Panc1 (cell line): ENCODE measurements at regions not wholly inside any gene's neighbourhood (a gene's known extent, or its start where the extent isn't known, plus 50 kb on each side); places are given as distances from the start of the nearest gene placed in this dataset.

Source experiments
- ATAC-seq: fragments of 200-7000 bp; cut with Tn5 transposase; 2 replicates; pipeline ENCODE4 v1.9.1; 2020; ENCODE audit warnings: mild to moderate bottlenecking, moderate library complexity
- BruUV-seq: library from RNA; stranded (reverse); fragments of 400-500 nt; replicated peaks from 2 replicates; lab custom pipeline; 2021; lab: Mats Ljungman, UMichigan
- CTCF ChIA-PET: fragments of 300-600 bp; sonication (Branson Sonifier 250); formaldehyde crosslinking; loops from one replicate; lab custom pipeline; 2022; ENCODE audit warnings: antibody characterized with exemption; lab: Charles Lee
- POLR2A ChIA-PET: fragments of 300-600 bp; sonication (Branson Sonifier 250); formaldehyde crosslinking; loops from one replicate; lab custom pipeline; 2022; ENCODE audit warnings: antibody characterized with exemption; lab: Charles Lee
- DNase-seq: peaks from one replicate; pipeline ENCODE4 v3.0.0-alpha.2; 2010; ENCODE audit warnings: low read depth, low spot score
- H3K27ac ChIP-seq: 2 replicates; pipeline ENCODE4 v1.5.1; 2011; ENCODE audit warnings: mild to moderate bottlenecking, low read length, inconsistent platforms
- H3K27me3 ChIP-seq: fragments of 200-500 bp; sonication (Bioruptor generic); 2 replicates; pipeline ENCODE4 v1.6.0; 2014; ENCODE audit warnings: low read length, inconsistent platforms; ENCODE audit not compliant: control insufficient read depth, insufficient read depth
- H3K36me3 ChIP-seq: fragments of 200-500 bp; sonication (Bioruptor generic); 2 replicates; pipeline ENCODE4 v1.5.1; 2014; ENCODE audit warnings: inconsistent platforms, mild to moderate bottlenecking, low read length, moderate library complexity; ENCODE audit not compliant: control insufficient read depth, insufficient read depth
- H3K4me1 ChIP-seq: 2 replicates; pipeline ENCODE4 v1.5.1; 2011; ENCODE audit warnings: inconsistent platforms, mild to moderate bottlenecking, low read length, moderate library complexity; ENCODE audit not compliant: control insufficient read depth, insufficient read depth
- H3K4me3 ChIP-seq, 2 experiments: 2 replicates each; pipeline ENCODE4 v1.5.1; 2011 to 2012; ENCODE audit warnings: low read depth in 2 of 2, low read length in 2 of 2, mild to moderate bottlenecking in 2 of 2, inconsistent platforms in 1 of 2, moderate library complexity in 1 of 2
- H3K9me3 ChIP-seq: fragments of 200-500 bp; sonication (Bioruptor generic); 2 replicates; pipeline ENCODE4 v1.5.1; 2014; ENCODE audit warnings: low read depth, mild to moderate bottlenecking, inconsistent platforms, low read length, moderate library complexity; ENCODE audit not compliant: control insufficient read depth, insufficient read depth
- CTCF ChIP-seq: fragments of 450-650 bp; IDR thresholded peaks from 2 replicates; pipeline ENCODE4 v1.5.1; 2017; ENCODE audit warnings: mild to moderate bottlenecking
- POLR2AphosphoS5 ChIP-seq: IDR thresholded peaks from 2 replicates; pipeline ENCODE4 v1.6.1; 2012; ENCODE audit warnings: mild to moderate bottlenecking, low read depth, low read length, moderate library complexity
- SIN3A ChIP-seq: IDR thresholded peaks from 2 replicates; pipeline ENCODE4 v1.6.1; 2012; ENCODE audit warnings: low read depth, mild to moderate bottlenecking, low read length, moderate library complexity, borderline replicate concordance; ENCODE audit not compliant: insufficient read depth
- TCF7L2 ChIP-seq: IDR thresholded peaks from 2 replicates; pipeline ENCODE4 v1.6.1; 2011; ENCODE audit warnings: mild to moderate bottlenecking, low read depth, low read length, inconsistent platforms
- in situ Hi-C: cut with HindIII; loops from 2 replicates; pipeline ENCODE4 v1.10.0; 2016; ENCODE audit warnings: low sequenced_read_pairs, low pct_unique_long_range_greater_than_20kb
- intact Hi-C: fragments of 100-400 bp; cut with micrococcal nuclease; formaldehyde crosslinking; loops from one replicate; pipeline ENCODE4 v1.10.0; 2022; ENCODE audit not compliant: unreplicated experiment
- TF ChIP-seq, protein P1 (sequence below), 2 experiments: IDR thresholded peaks; 2 replicates each; pipeline ENCODE4 v1.6.1; 2011 to 2012; ENCODE audit warnings: low read depth in 2 of 2, control low read depth in 1 of 2, low read length in 1 of 2, mild to moderate bottlenecking in 1 of 2, moderate library complexity in 1 of 2; ENCODE audit not compliant: insufficient read depth in 1 of 2

DNA sequence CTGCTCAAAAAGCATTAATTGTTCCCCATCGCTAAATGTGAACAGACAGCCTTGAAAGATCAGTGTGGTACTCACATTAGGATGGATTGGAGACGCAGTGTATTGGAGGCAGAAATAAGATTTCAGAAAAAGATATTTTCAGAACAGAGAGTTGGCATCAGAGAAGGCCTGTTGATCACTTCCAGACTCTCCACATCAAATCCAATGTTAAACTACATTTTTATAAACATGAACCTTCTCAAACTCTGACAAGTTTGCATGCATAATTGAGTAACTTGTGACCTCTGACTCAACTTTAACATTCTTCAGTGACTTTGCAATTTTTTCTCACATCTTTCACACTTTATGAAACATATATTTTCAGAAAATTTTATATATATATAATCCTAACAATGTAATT, 919.6 kb upstream of the SEMA6A start:
- POLR2A ChIA-PET: no interaction called here
- H3K9me3 ChIP-seq: no peaks in the 10 kb centered on the region
- in situ Hi-C loops (no loop called here), intact Hi-C loops (no loop called here)
- ATAC-seq: no peak
- no peak overlapping the region for H3K4me3 ChIP-seq
- CTCF ChIA-PET: no interaction called here
- H3K27me3 ChIP-seq: no peaks in the 10 kb centered on the region
- no peak for TF ChIP-seq SIN3A
- TF ChIP-seq POLR2AphosphoS5: no peak
- TF ChIP-seq CTCF: no peak
- TF ChIP-seq, protein P1, sequence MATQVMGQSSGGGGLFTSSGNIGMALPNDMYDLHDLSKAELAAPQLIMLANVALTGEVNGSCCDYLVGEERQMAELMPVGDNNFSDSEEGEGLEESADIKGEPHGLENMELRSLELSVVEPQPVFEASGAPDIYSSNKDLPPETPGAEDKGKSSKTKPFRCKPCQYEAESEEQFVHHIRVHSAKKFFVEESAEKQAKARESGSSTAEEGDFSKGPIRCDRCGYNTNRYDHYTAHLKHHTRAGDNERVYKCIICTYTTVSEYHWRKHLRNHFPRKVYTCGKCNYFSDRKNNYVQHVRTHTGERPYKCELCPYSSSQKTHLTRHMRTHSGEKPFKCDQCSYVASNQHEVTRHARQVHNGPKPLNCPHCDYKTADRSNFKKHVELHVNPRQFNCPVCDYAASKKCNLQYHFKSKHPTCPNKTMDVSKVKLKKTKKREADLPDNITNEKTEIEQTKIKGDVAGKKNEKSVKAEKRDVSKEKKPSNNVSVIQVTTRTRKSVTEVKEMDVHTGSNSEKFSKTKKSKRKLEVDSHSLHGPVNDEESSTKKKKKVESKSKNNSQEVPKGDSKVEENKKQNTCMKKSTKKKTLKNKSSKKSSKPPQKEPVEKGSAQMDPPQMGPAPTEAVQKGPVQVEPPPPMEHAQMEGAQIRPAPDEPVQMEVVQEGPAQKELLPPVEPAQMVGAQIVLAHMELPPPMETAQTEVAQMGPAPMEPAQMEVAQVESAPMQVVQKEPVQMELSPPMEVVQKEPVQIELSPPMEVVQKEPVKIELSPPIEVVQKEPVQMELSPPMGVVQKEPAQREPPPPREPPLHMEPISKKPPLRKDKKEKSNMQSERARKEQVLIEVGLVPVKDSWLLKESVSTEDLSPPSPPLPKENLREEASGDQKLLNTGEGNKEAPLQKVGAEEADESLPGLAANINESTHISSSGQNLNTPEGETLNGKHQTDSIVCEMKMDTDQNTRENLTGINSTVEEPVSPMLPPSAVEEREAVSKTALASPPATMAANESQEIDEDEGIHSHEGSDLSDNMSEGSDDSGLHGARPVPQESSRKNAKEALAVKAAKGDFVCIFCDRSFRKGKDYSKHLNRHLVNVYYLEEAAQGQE (IDR thresholded peaks at IDR 0.05; ENCODE audit: insufficient read depth in 1 of 2, low read depth in 2 of 2, low read length in 1 of 2): no peak
- TF ChIP-seq TCF7L2: no peak
- H3K27ac ChIP-seq: no peak overlapping the region
- no peak for DNase-seq
- no peaks in the 10 kb centered on the region for H3K4me1 ChIP-seq
- H3K36me3 ChIP-seq: no peaks in the 10 kb centered on the region
- BruUV-seq: no TSS peak

DNA sequence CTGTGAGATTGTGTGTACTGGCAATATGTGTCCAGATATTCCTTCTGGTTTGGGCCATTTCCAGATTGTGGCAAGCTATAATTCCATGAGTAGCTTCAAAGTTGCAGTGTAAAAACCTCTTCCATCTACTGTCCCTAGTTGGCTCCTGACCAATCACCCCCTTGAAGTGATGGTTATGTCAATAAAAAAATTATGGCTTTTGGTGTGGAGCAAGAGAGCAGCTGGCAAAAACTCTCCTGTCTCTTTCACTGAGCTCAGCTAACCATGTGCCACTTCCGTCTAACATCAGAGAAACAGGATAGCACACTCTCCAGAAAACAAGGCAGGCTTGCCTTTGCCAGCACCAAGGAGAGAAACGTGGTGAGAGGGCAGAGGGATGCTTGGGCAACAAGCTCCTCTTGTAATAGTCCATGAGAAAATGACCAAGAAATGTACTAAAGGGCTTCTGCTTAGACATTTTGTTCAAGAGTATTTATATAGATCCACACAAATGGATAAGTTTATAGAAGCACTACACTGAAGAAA, 914.4 kb upstream of the SEMA6A start:
- POLR2A ChIA-PET: no interaction called here

GRCh38 chr5:117487556-117487955, 912.9 kb upstream of the SEMA6A start:
- in situ Hi-C loops: no loop called here
- ChIA-PET CTCF (no interaction called here), POLR2A (no interaction called here)
- no peaks in the 10 kb centered on the region for H3K36me3 ChIP-seq
- H3K4me3 ChIP-seq: no peak overlapping the region
- no peaks in the 10 kb centered on the region for H3K27me3 ChIP-seq
- intact Hi-C loops: no loop called here
- no peak for DNase-seq
- TF ChIP-seq SIN3A: no peak
- TF ChIP-seq, protein P1 (IDR thresholded peaks at IDR 0.05; ENCODE audit: insufficient read depth in 1 of 2, low read depth in 2 of 2, low read length in 1 of 2): no peak
- TF ChIP-seq TCF7L2: no peak
- TF ChIP-seq POLR2AphosphoS5: no peak
- no peak for TF ChIP-seq CTCF
- ATAC-seq: no peak
- no peaks in the 10 kb centered on the region for H3K9me3 ChIP-seq
- BruUV-seq: no TSS peak
- no peaks in the 10 kb centered on the region for H3K4me1 ChIP-seq
- H3K27ac ChIP-seq: no peak overlapping the region

More for the DNA sequence above, 914.4 kb upstream of the SEMA6A start:
- Histone ChIP-seq H3K27ac (no peak overlapping the region), H3K4me3 (no peak overlapping the region), H3K4me1 (no peaks in the 10 kb centered on the region), H3K27me3 (no peaks in the 10 kb centered on the region), H3K36me3 (no peaks in the 10 kb centered on the region), H3K9me3 (no peaks in the 10 kb centered on the region)
- ATAC-seq (no peak), DNase-seq (no peak)
- in situ Hi-C loops (no loop called here), intact Hi-C loops (no loop called here)
- CTCF ChIA-PET: no interaction called here
- TF ChIP-seq POLR2AphosphoS5 (no peak), SIN3A (no peak)
- no TSS peak for BruUV-seq
